SK-N-MC (cell line): ENCODE measurements at regions not wholly inside any gene's neighbourhood (a gene's known extent, or its start where the extent isn't known, plus 50 kb on each side); places are given as distances from the start of the nearest gene placed in this dataset.

Experiments used
- EZH2 ChIP-seq: fragments of 200-600 bp; sonication (generic); IDR thresholded peaks from one replicate; pipeline ENCODE4 v1.6.1; 2017; ENCODE audit warnings: antibody characterized with exemption
- FOXP2 ChIP-seq: optimal IDR thresholded peaks from 2 replicates; pipeline ENCODE3; 2011; ENCODE audit warnings: mild to moderate bottlenecking, moderate library complexity; ENCODE audit not compliant: insufficient read depth; ENCODE audit errors: extremely low read length, control extremely low read depth
- POLR2AphosphoS5 ChIP-seq: IDR thresholded peaks from 2 replicates; pipeline ENCODE4 v1.6.1; 2012; ENCODE audit warnings: mild to moderate bottlenecking, low read depth, low read length, borderline replicate concordance

GRCh38 chr7:153642989-153643388 lies 409.2 kb upstream of the DPP6 start:
- TF ChIP-seq FOXP2 (no peak), POLR2AphosphoS5 (no peak), EZH2 (no peak)
